ENCODE measurements at regions not wholly inside any gene's neighbourhood (a gene's known extent, or its start where the extent isn't known, plus 50 kb on each side); places are given as distances from the start of the nearest gene placed in this dataset.

GRCh38 chr9:80866121-80866520 is 823.2 kb downstream of the TLE1 start:
- TF ChIP-seq CTCF (IDR thresholded peaks at IDR 0.05; ENCODE audit: low read length) (no peak), EZH2phosphoT487 (IDR thresholded peaks at IDR 0.05; ENCODE audit: low read length) (no peak)
